ENCODE measurements at regions not wholly inside any gene's neighbourhood (a gene's known extent, or its start where the extent isn't known, plus 50 kb on each side); places are given as distances from the start of the nearest gene placed in this dataset.

DNA sequence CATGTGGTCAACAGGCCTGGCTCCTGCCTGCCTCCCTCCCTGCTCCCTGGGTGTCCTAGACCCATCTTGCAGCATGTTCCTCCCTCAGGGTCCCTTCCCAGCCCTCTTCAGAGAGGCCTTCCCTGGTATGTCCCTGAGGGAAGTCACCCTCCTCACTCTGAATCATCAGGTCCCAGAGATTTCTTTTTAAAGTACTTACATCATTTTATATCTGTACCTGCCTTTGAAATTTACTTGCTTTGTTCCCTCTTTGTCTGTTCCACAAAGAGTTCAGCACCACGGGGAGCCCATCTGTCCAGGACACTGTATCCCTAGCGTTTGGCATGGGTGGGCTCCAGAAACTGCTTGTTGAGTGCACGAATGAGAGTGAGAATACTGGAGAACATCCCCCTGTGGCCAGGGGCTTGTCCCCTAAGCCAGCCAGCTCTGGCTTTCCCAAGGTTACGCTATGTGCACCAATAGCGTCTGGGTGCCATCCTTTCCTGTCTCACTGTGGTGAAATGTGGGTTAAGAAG, 50.6 kb upstream of the IGFBP3 start:
- no peaks in the 10 kb centered on the region for H4K20me1 ChIP-seq (ENCODE audit: insufficient read depth)
- no peak for DNase-seq
- no peak overlapping the region for H3K4me2 ChIP-seq (ENCODE audit: unreplicated experiment)
- H3K9me2 ChIP-seq (ENCODE audit: insufficient read depth) = no peaks in the 10 kb centered on the region
- H3F3A ChIP-seq (ENCODE audit: insufficient read depth) = no peaks in the 10 kb centered on the region
- no peak overlapping the region for H3K27ac ChIP-seq
- H3K79me2 ChIP-seq (ENCODE audit: insufficient read depth) = no peaks in the 10 kb centered on the region
- no peak overlapping the region for H3K9ac ChIP-seq
- TF ChIP-seq EZH2phosphoT487 (IDR thresholded peaks at IDR 0.05; ENCODE audit: insufficient read depth, low read depth) = no peak
- TF ChIP-seq EZH2 (IDR thresholded peaks at IDR 0.05; ENCODE audit: insufficient read depth, poor library complexity, severe bottlenecking) = no peak
- no peak overlapping the region for H2AFZ ChIP-seq
- H3K9me3 ChIP-seq (ENCODE audit: low read depth) = no peaks in the 10 kb centered on the region
- in situ Hi-C loops (cut with MboI) = no loop called here
- H3K36me3 ChIP-seq (ENCODE audit: low read depth) = no peaks in the 10 kb centered on the region
- 96 to 98% methylated on average over 5 of the region's 5 CpGs for WGBS, 2 experiments (ENCODE audit: low coverage in 1 of 2, low lambda C conversion rate in 2 of 2, missing lambda C conversion rate in 2 of 2)
- no peaks in the 10 kb centered on the region for H3K27me3 ChIP-seq (replicated peaks; ENCODE audit: insufficient read depth)
- H3K4me3 ChIP-seq = no peak overlapping the region
- no peaks in the 10 kb centered on the region for H3K4me1 ChIP-seq (ENCODE audit: insufficient read depth)

- no peak for TF ChIP-seq EZH2phosphoT487 (IDR thresholded peaks at IDR 0.05; ENCODE audit: insufficient read depth, low read depth)
- no peak for TF ChIP-seq EZH2 (IDR thresholded peaks at IDR 0.05; ENCODE audit: insufficient read depth, poor library complexity, severe bottlenecking)
- no peaks in the 10 kb centered on the region for H3K9me3 ChIP-seq (ENCODE audit: low read depth)
- H3F3A ChIP-seq (ENCODE audit: insufficient read depth) = no peaks in the 10 kb centered on the region
- H3K9me2 ChIP-seq (ENCODE audit: insufficient read depth) = no peaks in the 10 kb centered on the region
- 90 to 99% methylated on average over 5 of the region's 5 CpGs for WGBS, 2 experiments (ENCODE audit: low coverage in 1 of 2, low lambda C conversion rate in 2 of 2, missing lambda C conversion rate in 2 of 2)
- H3K4me3 ChIP-seq = no peak overlapping the region
- no peak overlapping the region for H3K4me2 ChIP-seq (ENCODE audit: unreplicated experiment)
- H3K4me1 ChIP-seq (ENCODE audit: insufficient read depth) = no peaks in the 10 kb centered on the region
- DNase-seq = no peak
- in situ Hi-C loops (cut with MboI) = no loop called here
- no peak overlapping the region for H2AFZ ChIP-seq
- H3K79me2 ChIP-seq (ENCODE audit: insufficient read depth) = no peaks in the 10 kb centered on the region
- no peaks in the 10 kb centered on the region for H3K36me3 ChIP-seq (ENCODE audit: low read depth)
- H4K20me1 ChIP-seq (ENCODE audit: insufficient read depth) = no peaks in the 10 kb centered on the region
- no peaks in the 10 kb centered on the region for H3K27me3 ChIP-seq (replicated peaks; ENCODE audit: insufficient read depth)
- no peak overlapping the region for H3K27ac ChIP-seq
- no peak overlapping the region for H3K9ac ChIP-seq
These were observed 50.1 kb upstream of the IGFBP3 start for GRCh38 chr7:45971171-45971570.

Data from GM23248 (cell line).